DMS153 (cell line): ENCODE measurements at regions not wholly inside any gene's neighbourhood (a gene's known extent, or its start where the extent isn't known, plus 50 kb on each side); places are given as distances from the start of the nearest gene placed in this dataset.

Source experiments
- DNase-seq: peaks from one replicate; lab custom pipeline; 2025; lab: John Stamatoyannopoulos, UW

DNA sequence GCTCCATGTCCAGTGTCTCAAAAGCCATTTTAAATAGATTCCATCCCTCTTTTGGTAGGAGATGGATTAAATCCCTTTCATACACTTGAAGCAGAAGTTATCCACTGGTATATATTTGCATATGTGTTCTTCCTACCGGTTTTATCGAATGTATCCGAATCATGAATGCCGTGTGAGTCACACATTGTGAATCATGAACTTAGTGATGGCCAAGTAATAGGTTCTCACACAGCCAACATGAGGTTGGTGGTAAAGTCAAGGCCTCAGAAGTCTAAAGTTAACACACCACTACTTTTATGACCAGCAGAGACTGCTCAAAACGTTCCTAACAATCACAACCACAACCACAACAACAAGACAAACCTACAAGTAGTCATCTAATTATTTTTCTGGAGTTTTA, 345.5 kb downstream of the THBS2 start:
- DNase-seq, result no peak

DNA sequence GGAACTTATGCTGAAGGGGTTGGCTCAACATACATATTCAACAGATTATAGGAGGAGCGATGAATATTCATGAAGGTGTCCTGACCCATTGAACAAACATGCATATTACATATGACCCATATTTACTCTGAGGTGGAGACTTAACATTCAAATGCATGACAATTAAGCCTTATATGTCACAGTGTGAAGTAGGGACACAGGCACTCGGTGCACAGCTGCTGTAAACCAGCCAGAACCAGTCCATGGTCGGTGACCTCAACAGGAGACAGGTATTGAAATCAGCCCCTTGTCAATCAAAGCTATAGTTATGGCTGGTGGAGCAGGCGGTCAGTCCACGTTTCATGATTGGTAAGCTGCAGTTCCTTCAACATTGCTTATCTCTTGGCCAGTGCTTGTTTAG, 347.3 kb downstream of the THBS2 start:
- no peak for DNase-seq

DNA sequence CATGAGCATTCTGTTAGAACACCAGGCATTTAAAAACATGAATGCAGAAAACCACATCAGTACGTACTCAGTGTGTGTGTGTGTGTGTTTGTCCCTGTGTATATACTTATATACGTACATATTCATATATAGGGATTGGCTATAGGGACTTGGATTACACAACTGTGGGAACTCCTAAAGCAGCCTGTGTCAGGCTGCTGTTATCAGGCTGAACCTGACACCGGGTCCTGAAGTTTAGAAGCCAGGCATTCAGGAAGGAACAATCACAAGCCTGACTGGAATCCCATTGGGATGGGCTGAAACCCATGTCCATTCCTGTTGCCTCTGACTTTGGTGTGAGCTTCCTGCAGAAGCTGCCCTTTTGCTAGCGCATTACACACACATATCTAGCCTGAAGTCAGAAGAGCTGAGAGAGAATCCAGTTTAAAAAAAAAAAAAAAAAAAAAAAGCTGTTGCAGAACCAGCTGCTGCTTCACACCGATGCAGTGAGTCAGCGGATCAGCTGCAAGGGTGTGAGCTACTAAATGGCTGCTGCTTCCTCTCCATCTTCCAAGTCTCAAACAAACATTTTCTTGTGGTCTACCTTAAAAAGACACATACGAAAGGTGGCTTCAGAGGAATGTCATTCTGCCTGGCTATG, 348.1 kb downstream of the THBS2 start:
- no peak for DNase-seq

DNA sequence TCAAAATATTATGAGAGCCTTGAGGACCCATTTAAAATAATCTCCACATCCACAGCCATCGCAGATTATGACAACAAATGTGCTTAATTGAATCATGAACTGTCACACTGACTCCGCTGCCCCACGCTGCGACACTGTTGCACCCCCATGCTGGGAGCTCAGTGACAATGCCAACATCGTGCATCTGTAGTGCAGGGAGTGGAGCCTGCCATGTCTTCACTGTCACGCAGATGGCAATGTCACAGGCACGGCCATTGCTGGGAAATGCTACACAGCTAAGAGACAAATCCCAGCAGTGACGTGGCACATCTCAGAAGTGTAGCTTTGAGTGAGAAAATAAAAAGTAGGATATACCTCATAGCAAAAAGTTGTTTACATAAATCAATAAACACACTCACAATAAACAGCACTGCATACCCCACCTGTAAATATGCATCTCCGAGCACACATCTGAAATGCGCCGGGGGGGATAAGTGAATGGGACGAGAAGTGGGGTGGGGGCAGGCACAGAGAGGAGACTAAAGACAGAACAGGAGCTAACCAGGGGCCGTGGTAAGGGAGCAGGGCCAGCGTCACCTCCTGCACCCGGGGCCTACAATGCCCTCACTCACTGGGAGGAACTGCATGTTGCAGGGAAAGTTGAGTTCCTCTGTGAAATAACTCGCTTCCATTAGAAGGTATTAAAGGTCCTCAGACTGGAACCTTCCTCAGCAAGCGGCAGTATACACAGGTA, 349.9 kb downstream of the THBS2 start:
- DNase-seq, result no peak

DNA sequence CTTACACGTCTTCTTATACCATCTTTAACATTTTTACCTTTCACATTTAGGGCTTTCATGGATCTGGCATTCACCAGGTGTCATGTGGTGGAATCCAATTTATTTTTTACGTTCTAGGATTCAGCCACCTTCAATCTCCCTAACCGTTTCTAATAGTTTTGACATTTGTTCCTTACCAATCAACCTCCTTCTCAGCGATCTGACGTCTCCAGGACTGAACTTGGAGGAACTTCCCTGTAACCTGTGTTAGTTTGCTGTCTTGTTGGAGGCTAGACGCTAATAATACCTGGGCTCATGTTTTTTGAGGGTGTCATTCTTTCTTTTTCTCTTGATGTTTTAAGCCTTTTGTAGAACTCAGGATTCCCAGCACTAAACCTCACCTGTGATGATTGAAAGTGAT, 351.6 kb downstream of the THBS2 start:
- DNase-seq, result no peak

DNA sequence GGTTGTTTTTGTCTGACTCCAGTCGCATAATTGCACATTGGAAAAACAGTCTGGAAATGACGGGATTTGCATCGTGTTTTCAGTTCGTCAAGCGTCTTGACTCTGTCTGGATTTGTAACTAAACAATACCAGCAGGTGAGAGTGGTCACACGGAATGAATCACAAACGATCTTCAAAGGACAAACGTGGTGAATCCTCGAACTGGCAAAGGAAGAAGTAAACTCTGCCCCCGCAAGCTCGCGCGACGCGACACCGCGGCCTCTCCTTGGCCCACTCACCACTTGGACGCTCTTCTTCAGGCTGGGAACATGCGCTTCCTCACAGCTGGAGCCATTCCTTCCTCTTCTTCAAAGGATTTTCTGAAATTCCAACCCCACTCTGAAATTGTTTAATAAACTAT, 352.6 kb downstream of the THBS2 start:
- DNase-seq, result no peak

DNA sequence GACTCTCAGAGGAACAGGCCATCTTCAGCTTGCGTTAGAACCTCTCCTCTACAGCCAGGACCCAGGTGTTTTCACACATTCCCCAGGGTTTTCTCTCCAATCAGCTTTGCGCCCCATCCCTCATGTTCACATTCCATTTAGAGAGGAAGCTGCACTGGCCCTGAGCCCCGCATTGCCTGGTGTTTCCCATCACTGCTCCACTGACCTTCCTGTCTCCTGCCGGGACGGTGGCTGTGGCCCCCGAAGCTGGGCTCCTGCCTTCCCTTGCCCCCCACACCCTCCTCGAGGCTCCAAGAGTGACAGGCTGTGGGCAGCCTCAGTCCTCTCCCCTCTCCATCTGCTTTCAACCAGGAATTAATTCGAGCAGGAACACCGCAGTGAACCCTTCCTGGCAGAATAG, 357.3 kb downstream of the THBS2 start:
- no peak for DNase-seq

DNA sequence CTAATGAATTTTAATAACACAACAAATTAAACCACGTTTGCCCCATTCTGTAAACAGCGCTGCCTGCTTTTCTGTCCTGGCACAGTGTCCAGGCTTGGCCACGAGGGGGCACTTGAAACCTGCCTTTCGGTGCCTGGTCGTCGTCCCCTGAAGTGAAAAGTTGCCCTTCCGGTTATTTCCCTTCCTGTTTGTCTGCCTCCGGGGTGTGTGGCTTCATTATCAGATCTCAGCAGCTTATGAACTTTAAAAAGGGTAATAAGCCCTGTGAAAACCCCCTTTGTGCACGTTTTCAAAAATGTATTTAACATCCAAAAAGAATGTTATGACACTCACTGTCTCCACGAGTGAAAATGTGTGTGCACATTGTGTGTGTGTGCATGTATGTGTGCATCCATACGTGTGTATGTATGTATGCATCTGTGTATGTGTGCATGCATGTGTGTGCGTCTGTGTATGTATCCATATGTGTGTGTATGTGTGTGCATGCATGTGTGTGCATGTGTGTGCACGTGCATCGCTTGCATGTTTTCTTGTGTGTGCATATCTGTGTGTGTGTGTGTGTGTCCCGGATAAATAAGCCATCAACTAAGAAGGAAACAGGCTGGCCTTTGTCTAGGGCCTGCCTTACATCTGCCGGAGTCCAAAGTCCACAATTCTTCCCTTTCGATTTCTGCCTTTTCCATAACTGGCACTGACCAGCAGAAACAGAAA, 358.4 kb downstream of the THBS2 start:
- peak; percentile 71 for DNase-seq

DNA sequence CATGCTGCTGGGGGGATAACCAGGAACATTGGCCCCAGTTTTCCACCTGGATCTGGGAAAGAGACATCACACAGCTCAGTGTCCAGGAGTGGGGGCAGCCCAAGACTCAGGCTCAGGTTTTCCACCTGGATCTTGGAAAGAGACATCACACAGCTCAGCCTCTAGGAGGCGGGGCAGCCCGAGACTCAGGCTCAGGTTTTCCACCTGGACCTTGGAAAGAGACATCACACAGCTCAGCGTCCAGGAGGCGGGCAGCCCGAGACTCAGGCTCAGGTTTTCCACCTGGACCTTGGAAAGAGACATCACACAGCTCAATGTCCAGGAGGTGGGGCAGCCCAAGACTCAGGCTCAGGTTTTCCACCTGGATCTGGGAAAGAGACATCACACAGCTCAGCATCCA, 361.6 kb downstream of the THBS2 start:
- DNase-seq, result no peak

DNA sequence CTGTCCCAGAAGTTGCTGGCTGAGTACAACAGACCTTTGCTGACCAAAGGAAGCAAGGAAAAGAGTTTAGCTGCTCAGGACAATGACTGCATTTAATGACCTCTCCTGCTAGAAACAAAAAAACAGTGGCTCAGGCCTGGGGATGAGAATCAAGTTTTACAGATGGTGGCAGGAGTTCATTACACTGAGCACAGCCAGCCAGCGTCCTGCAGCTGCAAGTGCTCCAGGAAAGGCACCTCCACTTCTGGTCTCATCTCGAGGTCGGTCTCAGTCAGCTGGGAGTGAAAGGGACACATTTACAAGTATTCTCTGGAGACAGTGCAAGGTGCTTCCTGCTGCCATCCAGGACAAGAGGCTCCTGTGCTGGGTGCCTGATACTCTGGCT, 362.7 kb downstream of the THBS2 start:
- no peak for DNase-seq

DNA sequence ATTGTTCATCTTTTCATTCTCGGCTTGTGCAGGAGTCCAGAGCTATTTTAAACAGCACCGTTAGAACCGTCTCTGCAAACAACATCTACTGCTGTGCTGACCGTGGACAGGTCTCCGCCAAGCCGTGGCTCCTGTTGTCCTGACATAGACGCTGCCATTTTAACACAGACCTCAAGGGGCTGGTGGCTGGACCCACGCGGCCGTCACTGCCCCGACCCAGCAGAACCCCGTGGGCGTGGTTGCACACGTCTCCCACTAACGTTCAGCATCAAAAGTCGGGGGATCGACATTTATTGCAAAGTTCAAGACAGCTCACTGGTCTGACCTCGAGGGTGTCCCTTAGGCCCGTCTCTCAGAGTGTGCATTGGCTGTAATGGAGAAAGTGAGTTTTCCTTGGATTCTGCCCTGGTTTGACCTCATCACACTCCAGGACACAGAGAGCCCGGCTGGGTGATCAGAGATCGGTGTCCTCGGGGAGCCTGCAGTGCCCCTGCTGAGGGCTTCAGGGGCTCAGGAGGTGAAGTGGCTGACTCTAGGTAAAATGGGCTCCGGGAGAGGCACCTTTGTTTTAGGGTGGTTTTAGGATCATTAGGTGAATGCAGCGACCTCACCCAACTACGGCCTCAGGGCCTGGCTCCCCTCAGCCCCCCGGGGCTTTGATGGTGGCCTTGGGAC, 363.2 kb downstream of the THBS2 start:
- DNase-seq, result no peak

DNA sequence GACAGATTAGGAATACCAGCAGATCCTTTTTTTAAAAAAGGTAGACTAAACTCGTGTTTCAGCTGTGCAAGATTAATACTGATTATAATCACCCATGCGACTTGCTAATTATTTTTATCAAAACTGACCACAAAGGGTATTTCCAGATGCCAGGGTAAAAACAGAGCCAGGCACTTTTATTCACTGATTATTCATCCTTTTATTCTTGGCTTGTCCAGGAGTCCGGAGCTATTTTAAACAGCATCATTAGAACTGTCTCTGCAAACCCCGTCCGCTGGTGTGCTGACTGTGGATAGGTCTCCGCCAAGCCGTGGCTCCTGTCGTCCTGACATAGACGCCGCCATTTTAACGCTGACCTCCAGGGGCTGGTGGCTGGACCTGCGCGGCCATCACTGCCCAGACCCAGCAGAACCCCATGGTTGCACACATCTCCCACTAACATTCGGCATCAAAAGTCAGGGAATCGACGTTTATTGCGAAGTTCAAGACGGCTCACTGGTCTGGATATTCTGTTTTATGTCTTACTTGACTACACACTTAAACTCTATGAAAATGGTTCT, 364.8 kb downstream of the THBS2 start:
- no peak for DNase-seq

DNA sequence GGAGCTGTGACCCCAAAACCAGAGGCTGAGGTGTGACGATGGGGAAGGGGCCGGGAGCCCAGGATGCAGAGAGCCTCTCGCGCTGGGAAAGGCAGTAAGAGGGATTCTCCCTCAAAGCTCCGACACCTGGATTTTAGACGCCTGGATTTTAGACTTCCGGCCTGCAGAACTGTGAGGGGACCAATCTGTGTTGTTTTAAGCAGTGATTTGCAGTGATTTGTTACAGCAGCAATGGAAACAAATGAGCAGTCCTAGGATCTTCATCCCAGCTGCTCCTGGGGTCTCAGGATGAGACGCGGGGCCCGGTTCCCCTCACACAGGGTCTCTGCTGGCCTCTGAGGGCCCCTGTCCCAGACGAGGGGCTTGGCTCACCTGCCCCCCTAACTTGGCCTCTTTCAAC, 365.5 kb downstream of the THBS2 start:
- no peak for DNase-seq

DNA sequence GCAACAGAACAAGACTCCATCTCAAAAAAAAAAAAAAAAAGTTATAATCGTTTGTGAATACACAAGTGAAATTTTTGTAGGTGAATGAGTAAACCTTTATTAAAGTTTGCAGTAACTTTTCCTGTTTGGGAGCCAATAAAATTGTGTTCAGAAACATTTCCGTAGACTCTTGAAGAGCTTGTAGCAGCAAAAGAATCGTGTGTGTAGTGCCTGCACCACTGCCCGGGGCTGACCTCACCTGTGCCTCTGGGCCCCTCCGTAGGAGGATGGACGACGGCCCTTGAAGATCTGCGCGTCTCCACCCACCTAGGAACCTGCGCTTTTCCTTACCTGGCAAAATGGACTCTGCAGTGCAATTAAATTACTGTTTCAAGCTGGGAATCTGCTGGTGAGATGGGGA, 366.0 kb downstream of the THBS2 start:
- DNase-seq, result no peak

DNA sequence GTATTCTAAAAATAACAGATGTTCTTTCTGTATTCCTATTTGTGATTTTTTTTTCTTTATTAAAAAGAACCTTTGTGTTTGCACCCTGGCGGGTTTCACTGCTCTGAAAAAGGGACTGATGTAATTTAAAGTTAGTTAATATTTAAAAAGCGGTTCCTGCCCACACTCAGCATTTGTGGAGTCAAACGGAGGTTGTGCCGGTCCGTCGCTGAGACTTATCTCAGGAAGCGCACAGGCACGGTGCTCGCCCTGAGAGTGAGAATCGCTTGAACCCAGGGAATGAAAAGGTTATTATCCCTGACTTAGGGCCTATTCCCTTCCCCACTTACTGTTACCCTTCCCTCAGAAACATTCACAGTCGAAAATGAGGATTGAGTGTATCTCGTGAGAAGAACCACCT, 366.7 kb downstream of the THBS2 start:
- no peak for DNase-seq

DNA sequence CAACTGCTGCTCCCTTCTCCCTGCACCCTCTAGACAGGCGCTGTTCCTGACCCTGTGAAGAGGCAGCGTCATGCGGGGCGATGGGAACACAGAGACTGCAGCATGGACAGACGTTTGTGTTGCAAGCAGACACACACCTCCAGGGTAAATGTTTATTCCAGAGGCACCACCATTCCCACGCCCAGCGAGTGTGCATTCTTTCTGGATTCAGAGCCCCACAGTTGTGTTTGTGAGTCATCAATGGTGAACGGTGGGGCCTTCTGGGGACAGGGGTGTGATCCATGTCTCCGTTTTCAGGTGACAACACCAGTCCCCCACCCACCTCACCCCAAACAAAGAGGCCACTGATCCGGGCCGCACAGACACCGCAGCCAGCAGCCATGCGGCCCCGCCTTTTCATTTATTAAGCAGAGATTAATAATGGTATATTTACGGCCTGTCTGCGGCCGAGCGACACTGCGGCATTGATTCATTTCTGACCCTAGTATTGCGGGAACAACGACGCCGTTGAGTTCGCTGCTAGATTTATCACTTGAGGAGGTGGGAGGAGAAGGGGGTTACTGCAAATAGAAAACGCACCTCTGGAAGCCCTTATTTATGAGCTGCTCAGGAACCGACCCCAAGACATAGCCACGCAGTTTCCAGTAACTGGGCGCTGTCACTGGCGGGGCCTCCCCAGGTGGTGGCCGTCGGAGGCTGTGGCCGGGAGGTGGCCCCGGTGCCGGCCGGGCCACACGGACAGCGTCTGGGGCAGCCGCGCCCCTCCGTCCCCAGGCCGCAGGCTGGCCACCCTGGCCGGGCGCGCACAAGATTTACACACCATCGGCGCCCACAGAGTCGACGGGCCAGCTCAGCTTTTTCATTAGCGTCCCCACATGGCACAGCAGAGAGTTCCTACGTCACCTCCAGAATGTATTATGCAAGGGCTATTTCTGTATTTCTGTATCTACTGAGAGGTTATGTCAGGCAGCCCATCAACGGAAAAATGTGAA, 367.6 kb downstream of the THBS2 start:
- DNase-seq, result no peak

DNA sequence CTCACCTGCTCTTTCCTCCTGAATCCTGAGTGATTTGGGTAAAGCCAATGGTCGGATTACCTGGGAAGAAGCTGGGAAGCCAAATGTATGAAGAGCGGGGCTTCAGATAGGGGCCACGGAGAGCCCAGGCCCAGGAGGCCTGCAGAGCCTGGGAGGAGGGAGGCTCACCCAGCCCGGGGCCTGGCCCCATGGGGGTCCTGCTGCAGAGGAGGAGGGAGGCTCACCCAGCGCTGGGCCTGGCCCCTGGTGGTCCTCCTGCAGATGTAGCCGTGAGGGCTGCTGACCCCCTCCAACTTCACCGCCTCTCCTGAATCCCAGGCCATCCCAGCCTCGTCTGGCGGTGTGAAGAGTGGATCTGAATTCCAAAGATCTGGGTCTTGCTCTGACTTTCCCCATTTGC, 368.4 kb downstream of the THBS2 start:
- no peak for DNase-seq

DNA sequence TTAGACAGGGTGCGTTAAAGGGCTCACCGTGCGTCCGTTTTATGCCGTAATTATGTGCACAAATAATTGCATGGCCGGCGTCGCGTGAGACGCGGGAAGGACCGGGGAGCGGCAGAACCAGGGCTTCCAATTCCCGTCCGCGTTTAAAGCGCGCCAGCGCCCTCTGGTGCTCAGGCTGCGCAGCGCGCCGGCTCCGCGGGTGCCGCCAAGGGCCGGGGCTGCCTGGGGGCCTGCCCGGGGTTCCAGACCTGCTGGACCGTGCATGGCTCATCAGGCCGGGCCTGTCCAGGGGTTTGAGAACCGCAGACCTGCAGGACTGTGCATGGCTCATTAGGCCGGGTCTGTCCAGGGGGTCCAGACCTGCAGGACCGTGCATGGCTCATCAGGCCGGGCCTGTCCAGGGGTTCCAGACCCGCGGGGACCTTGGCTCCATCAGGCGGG, 369.0 kb downstream of the THBS2 start:
- DNase-seq, result peak; percentile 37

DNA sequence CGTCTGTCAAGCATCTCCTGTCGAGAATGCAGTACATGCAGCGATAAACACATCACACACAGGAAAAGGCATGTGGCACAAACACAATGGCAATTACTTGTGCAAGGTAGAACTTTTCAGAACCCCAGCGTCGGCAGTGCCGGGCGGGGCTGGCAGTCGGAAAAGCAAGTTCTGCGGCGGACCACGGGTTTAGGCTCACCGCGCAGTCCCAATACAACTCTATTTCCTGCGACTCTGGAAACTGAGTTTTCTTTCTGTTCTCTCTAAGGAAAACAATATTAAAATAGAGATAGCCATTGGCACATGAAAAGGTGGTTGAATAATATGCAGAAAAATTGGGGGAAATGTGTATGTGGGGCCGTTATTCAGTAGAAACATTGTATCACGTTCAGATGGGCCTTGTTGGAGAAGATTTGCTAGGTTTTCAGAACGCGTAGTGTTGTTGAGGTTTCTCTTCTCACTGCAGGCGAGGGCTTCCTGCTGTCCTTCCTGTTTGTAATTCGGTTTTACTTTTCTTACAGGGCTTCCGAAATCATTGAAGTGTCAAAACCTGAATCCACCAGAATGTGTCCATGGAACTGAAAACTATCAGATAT, 369.5 kb downstream of the THBS2 start:
- DNase-seq, result no peak

DNA sequence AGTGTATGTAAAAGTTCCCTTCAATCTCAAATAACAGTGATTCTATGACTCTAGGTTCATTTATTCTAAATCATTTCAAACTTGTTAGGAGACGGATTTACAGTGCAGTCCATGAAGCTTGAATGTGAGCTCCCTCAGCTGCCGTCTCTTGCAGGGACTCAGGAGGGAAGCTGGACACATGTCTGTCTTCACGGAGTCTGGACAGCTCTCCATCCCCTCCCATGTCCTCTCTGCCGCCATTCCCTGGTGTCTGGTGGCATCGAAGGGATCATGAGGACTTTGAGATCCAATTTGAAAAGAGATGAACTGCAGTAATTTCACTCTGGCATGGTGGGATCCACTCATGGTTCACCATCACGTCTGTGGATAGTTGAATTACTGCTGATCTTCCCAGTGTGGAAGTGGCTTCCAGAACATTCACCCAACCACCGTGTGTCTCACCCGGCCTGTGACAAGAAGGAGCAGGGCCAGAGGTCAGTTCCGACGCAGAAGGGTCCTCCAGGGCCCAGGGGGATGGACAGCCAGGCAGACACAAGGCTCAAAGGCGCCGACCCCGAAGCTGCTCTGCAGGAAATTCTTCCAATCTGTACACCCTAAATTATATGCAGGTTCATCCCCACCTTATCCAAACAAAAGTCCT, 370.1 kb downstream of the THBS2 start:
- no peak for DNase-seq
